PC-9 (cell line): ENCODE measurements at regions not wholly inside any gene's neighbourhood (a gene's known extent, or its start where the extent isn't known, plus 50 kb on each side); places are given as distances from the start of the nearest gene placed in this dataset.

Source experiments
- CTCF ChIP-seq: fragments of 200-600 bp; sonication (generic); conservative IDR thresholded peaks from 2 replicates; pipeline ENCODE4 v1.6.1; 2017; ENCODE audit warnings: mixed run types, antibody characterized with exemption, mild to moderate bottlenecking, moderate library complexity
- EZH2 ChIP-seq: fragments of 200-600 bp; sonication (generic); IDR thresholded peaks from 2 replicates; pipeline ENCODE4 v1.8.0; 2017; ENCODE audit warnings: antibody characterized with exemption, low read depth

- TF ChIP-seq CTCF, result no peak
- TF ChIP-seq EZH2, result no peak
These were observed 1048.5 kb downstream of the SLC6A15 start for GRCh38 chr12:83864054-83864453.
